Activated T-cell treated with anti-CD3 and anti-CD28 coated beads, Interleukin-2, amount 50 U/mL, for 4 hours (primary cell): ENCODE measurements at regions not wholly inside any gene's neighbourhood (a gene's known extent, or its start where the extent isn't known, plus 50 kb on each side); places are given as distances from the start of the nearest gene placed in this dataset.

ENCODE experiments used
- ATAC-seq, 2 donors: fragments of 200-7000 bp; cut with Tn5 transposase; one replicate each; pipeline ENCODE4 v1.10.0; 2021
- DNase-seq: peaks from one replicate; pipeline ENCODE4 v3.0.0-alpha.2; 2020
- H3K27me3 Mint-ChIP-seq: one replicate; pipeline ENCODE4 v1.8.0; 2021; ENCODE audit warnings: low read depth, mixed read lengths
- H3K36me3 Mint-ChIP-seq: one replicate; pipeline ENCODE4 v1.8.0; 2022; ENCODE audit warnings: mixed read lengths; ENCODE audit not compliant: insufficient read depth
- H3K4me1 Mint-ChIP-seq: one replicate; pipeline ENCODE4 v1.8.0; 2021; ENCODE audit warnings: low read depth, mixed read lengths
- H3K4me3 Mint-ChIP-seq: one replicate; pipeline ENCODE4 v1.8.0; 2021; ENCODE audit warnings: mild to moderate bottlenecking, moderate library complexity, mixed read lengths
- H3K9me3 Mint-ChIP-seq: one replicate; pipeline ENCODE4 v1.8.0; 2021; ENCODE audit warnings: mixed read lengths

GRCh38 chr20:39132093-39132492 lies 169.9 kb downstream of the DHX35 start:
- Mint-ChIP-seq H3K4me3 (no peak overlapping the region), H3K4me1 (no peaks in the 10 kb centered on the region), H3K36me3 (no peaks in the 10 kb centered on the region), H3K9me3 (no peaks in the 10 kb centered on the region), H3K27me3 (no peaks in the 10 kb centered on the region)
- ATAC-seq = no peak
- DNase-seq = no peak

DNA sequence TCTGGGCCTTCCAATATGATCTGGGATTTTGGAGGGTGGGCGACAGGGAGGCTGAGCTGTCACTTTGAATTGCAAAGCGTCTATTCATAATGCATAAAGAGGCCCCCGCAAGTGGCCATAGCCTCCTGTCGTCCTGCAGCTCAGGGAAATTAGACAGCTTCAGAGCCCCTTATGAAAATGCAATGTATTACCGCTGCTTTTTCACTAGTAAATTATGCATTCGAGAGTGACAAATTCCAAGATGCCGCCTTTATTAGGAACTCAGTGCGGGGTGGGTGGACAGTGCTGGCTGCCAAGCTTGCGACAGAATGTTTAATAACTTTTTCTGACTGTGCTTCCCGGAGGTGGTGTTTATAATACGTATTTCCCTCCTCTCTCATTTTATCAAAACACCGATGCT lies 168.5 kb downstream of the DHX35 start:
- ATAC-seq = no peak
- H3K36me3 Mint-ChIP-seq = no peaks in the 10 kb centered on the region
- no peak for DNase-seq

DNA sequence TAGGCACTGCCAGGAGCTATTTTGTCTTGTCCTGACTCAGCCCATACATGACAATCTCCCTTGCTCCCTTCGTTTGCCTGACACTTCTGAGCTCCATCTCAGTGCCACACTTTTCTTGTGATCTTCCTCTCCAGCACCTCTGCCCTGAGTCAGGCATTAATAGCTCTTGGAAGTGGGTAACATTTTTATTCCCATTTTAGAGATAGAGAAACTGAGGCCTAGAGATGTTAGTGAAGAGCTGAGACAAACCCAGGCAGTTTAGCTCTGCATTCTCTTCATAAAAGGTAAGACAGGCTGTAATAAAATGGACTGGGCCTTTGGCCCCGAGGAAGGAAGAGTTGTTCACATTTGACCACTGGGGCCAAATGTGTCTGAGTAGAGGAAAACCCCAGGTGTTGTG lies 167.4 kb downstream of the DHX35 start:
- H3K36me3 Mint-ChIP-seq = no peaks in the 10 kb centered on the region
- no peaks in the 10 kb centered on the region for H3K4me1 Mint-ChIP-seq
- no peak for DNase-seq
- no peak for ATAC-seq
- peaks cover under 1% of the 10 kb centered on the region for H3K27me3 Mint-ChIP-seq
- H3K4me3 Mint-ChIP-seq = no peak overlapping the region
- no peaks in the 10 kb centered on the region for H3K9me3 Mint-ChIP-seq

More for the DNA sequence above, 168.5 kb downstream of the DHX35 start:
- H3K27me3 Mint-ChIP-seq = no peaks in the 10 kb centered on the region
- no peaks in the 10 kb centered on the region for H3K4me1 Mint-ChIP-seq
- H3K4me3 Mint-ChIP-seq = no peak overlapping the region
- H3K9me3 Mint-ChIP-seq = no peaks in the 10 kb centered on the region

GRCh38 chr20:39124064-39124463 lies 161.9 kb downstream of the DHX35 start:
- ATAC-seq (no peak), DNase-seq (no peak)
- Mint-ChIP-seq H3K4me1 (no peaks in the 10 kb centered on the region), H3K4me3 (no peak overlapping the region), H3K9me3 (no peaks in the 10 kb centered on the region), H3K27me3 (peaks cover 20% of the 10 kb centered on the region), H3K36me3 (no peaks in the 10 kb centered on the region)

- Mint-ChIP-seq H3K27me3 (peaks cover 22% of the 10 kb centered on the region), H3K36me3 (no peaks in the 10 kb centered on the region), H3K4me3 (no peak overlapping the region), H3K9me3 (no peaks in the 10 kb centered on the region), H3K4me1 (no peaks in the 10 kb centered on the region)
- DNase-seq (no peak), ATAC-seq (no peak)
Observed at GRCh38 chr20:39123185-39123557, 161.0 kb downstream of the DHX35 start.

DNA sequence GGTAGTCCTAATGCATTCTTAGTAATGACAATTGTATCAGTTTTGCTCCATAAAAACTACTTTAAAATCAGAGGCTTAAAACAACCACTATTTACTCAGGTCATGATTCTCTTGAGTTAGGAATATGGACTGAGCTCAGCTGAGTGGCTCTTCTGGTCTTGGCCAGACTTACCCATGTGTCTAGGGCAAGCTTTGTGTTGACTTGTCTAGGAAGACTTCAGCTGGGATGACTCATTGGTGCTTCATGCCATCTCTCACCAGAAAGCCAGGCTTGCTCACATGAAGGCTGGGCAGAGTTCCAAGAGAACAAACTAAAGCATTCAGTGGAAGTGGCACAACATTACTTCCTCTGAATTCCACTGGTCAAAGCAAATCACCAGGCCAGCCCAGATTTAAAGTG lies 155.3 kb downstream of the DHX35 start:
- H3K9me3 Mint-ChIP-seq = no peaks in the 10 kb centered on the region
- H3K4me3 Mint-ChIP-seq = no peak overlapping the region
- H3K36me3 Mint-ChIP-seq = no peaks in the 10 kb centered on the region
- DNase-seq = no peak
- no peaks in the 10 kb centered on the region for H3K4me1 Mint-ChIP-seq
- peaks cover 30% of the 10 kb centered on the region for H3K27me3 Mint-ChIP-seq
- ATAC-seq = no peak

GRCh38 chr20:39116020-39116419 lies 153.9 kb downstream of the DHX35 start:
- no peak for ATAC-seq
- no peak for DNase-seq
- Mint-ChIP-seq H3K4me3 (no peak overlapping the region), H3K9me3 (no peaks in the 10 kb centered on the region), H3K4me1 (no peaks in the 10 kb centered on the region), H3K36me3 (no peaks in the 10 kb centered on the region), H3K27me3 (peaks cover 36% of the 10 kb centered on the region)

DNA sequence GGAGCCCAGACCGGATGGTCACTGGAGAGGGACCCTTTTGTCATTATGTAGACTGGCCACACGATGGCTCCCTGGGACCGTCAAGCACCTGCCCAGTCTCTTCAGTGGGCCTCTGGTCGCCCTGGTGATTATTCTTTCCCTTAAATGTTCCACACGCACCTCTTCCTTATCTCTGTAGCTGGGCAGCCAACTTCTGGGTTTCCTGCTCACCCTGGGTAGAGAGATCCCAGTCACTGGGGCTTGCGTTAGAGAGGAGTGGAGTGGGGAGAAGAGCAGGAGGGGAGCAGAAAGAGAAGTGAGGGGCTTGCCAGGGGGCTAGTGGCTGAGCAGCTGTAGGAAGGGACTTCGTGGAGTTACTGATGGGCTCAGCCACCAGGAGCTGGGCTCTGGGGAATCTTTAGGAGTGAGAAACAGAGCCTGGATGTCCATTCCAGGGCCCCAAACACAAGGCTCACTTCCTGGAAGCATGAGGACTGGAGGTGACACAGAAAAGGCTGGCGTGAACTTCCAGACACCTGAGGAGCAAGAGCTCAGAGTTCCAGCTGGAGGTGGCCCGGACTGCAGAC lies 150.1 kb downstream of the DHX35 start:
- no peaks in the 10 kb centered on the region for H3K9me3 Mint-ChIP-seq
- H3K27me3 Mint-ChIP-seq = peaks cover 43% of the 10 kb centered on the region
- H3K4me3 Mint-ChIP-seq = no peak overlapping the region
- DNase-seq = no peak
- H3K4me1 Mint-ChIP-seq = no peaks in the 10 kb centered on the region
- ATAC-seq = peak in 1 of 2 donors; percentile 18
- no peaks in the 10 kb centered on the region for H3K36me3 Mint-ChIP-seq

DNA sequence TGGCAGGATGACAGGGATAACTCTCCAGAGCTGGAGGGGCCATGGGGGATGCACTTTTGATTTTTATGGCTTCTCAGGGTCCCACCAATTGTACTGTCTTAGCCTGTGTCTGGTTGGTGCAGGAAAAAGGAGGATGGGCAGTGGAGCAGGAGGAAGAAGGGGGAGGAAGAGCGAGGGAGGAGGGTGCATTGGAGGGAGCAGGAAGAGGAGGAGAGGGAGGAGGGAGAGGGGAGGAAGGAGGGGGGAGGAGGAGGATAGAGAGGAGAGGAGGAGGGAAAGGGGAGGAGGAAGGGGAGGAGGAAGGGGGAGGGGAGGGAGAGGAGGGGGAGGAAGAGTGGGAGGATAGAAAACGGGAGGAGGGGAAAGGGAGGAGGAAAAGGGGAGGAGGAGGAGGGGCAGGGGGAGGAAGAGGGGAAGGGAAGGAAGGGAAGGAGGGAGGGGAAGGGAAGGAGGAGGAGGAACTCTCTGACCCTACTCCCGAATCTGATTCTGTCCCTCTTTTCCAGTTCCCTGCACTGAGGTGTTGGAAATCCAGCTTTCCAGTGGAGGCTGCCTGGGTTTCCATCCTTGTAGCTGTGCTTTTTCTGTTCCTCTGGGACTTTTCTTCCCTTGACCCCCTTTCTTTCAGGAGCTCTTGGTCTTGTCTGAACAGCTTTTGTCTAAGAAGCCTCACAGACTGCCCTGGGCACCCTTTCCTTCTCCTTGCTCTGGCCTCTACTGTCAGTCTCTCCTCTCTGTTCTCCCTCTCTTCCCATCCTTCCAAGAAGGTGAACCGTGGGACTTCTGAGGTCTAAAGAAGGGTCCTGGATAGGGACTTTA lies 149.4 kb downstream of the DHX35 start:
- no peak for ATAC-seq
- DNase-seq = no peak
- no peak overlapping the region for H3K4me3 Mint-ChIP-seq
- H3K27me3 Mint-ChIP-seq = peaks cover 44% of the 10 kb centered on the region
- H3K9me3 Mint-ChIP-seq = no peaks in the 10 kb centered on the region
- no peaks in the 10 kb centered on the region for H3K36me3 Mint-ChIP-seq
- no peaks in the 10 kb centered on the region for H3K4me1 Mint-ChIP-seq

- Mint-ChIP-seq H3K9me3 (no peaks in the 10 kb centered on the region), H3K4me3 (no peak overlapping the region), H3K36me3 (no peaks in the 10 kb centered on the region), H3K4me1 (no peaks in the 10 kb centered on the region), H3K27me3 (peaks cover 47% of the 10 kb centered on the region)
- no peak for DNase-seq
- ATAC-seq = no peak
Observed at GRCh38 chr20:39110819-39111136, 148.6 kb downstream of the DHX35 start.

GRCh38 chr20:39109933-39110818 lies 148.0 kb downstream of the DHX35 start:
- no peak for ATAC-seq
- DNase-seq = no peak
- peaks cover 48% of the 10 kb centered on the region for H3K27me3 Mint-ChIP-seq
- no peak overlapping the region for H3K4me3 Mint-ChIP-seq
- no peaks in the 10 kb centered on the region for H3K36me3 Mint-ChIP-seq
- no peaks in the 10 kb centered on the region for H3K4me1 Mint-ChIP-seq
- H3K9me3 Mint-ChIP-seq = no peaks in the 10 kb centered on the region

- no peaks in the 10 kb centered on the region for H3K36me3 Mint-ChIP-seq
- ATAC-seq (no peak), DNase-seq (no peak)
- H3K9me3 Mint-ChIP-seq = peaks cover 4% of the 10 kb centered on the region
- H3K4me1 Mint-ChIP-seq = no peaks in the 10 kb centered on the region
- no peak overlapping the region for H3K4me3 Mint-ChIP-seq
- peaks cover 43% of the 10 kb centered on the region for H3K27me3 Mint-ChIP-seq
Observed at GRCh38 chr20:39108746-39109145, 146.6 kb downstream of the DHX35 start.

- H3K27me3 Mint-ChIP-seq = peaks cover 40% of the 10 kb centered on the region
- peaks cover 5% of the 10 kb centered on the region for H3K9me3 Mint-ChIP-seq
- H3K36me3 Mint-ChIP-seq = no peaks in the 10 kb centered on the region
- no peak overlapping the region for H3K4me3 Mint-ChIP-seq
- no peaks in the 10 kb centered on the region for H3K4me1 Mint-ChIP-seq
- ATAC-seq (no peak), DNase-seq (no peak)
Observed at GRCh38 chr20:39107741-39108140, 145.6 kb downstream of the DHX35 start.

DNA sequence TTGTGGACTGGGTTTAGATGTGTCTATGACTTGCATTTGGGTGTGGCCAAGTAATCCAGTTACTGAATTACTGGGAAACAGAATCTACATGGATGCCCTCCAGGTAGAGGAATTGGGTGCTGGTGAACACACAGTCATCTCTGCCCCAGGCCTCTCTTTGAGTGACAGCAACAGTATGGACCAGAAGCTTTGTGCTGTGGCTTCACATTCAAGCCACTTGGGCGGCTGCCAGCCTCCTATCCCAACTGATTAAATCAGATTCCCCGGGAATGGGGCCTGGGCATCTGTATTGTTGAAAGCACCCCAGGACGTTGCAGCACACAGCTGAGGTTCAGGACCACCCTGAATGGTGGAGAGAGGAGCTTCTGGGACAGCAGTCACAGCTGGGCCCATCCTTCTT lies 144.6 kb downstream of the DHX35 start:
- Mint-ChIP-seq H3K4me1 (no peaks in the 10 kb centered on the region), H3K27me3 (peaks cover 34% of the 10 kb centered on the region), H3K4me3 (no peak overlapping the region), H3K9me3 (peaks cover 5% of the 10 kb centered on the region), H3K36me3 (no peaks in the 10 kb centered on the region)
- no peak for ATAC-seq
- DNase-seq = no peak

DNA sequence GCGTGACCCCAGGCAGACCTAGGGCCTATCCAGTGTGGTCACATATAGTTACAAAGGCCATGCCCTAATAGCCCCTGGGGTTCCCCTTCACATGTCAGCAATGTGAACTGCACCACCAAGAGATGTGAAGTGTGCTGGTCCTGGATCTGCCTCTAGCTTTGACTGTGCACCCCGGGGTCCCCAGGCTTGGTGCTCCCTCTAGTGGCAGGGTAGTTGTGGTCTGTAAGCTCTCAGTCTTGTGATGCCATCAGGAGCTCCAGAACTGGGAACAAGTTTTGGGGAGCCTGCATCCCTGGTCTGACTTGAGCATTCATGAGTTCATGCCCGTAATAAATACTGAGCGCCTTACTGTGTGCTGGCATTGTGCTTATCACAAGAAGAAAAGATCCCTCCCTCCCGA lies 143.4 kb downstream of the DHX35 start:
- peaks cover 5% of the 10 kb centered on the region for H3K9me3 Mint-ChIP-seq
- H3K27me3 Mint-ChIP-seq = peaks cover 32% of the 10 kb centered on the region
- DNase-seq (no peak), ATAC-seq (no peak)
- H3K4me3 Mint-ChIP-seq = no peak overlapping the region
- H3K4me1 Mint-ChIP-seq = no peaks in the 10 kb centered on the region
- no peaks in the 10 kb centered on the region for H3K36me3 Mint-ChIP-seq
